PC-9 (cell line): ENCODE measurements at regions not wholly inside any gene's neighbourhood (a gene's known extent, or its start where the extent isn't known, plus 50 kb on each side); places are given as distances from the start of the nearest gene placed in this dataset.

ENCODE experiments used
- BruUV-seq: library from RNA; stranded (reverse); fragments of 400-500 nt; replicated peaks from 2 replicates; lab custom pipeline; 2021; lab: Mats Ljungman, UMichigan
- CTCF ChIA-PET: fragments of 300-600 bp; sonication (Branson Sonifier 250); formaldehyde crosslinking; loops from one replicate; lab custom pipeline; 2022; ENCODE audit warnings: antibody characterized with exemption; lab: Charles Lee
- POLR2A ChIA-PET: fragments of 300-600 bp; sonication (Branson Sonifier 250); formaldehyde crosslinking; loops from one replicate; lab custom pipeline; 2022; ENCODE audit warnings: antibody characterized with exemption; ENCODE audit not compliant: unreplicated experiment; lab: Charles Lee
- DNase-seq, 2 experiments: peaks; one replicate each; pipeline versions ENCODE4 v3.0.0 to v3.0.0-alpha.2; 2015 to 2022; ENCODE audit warnings: mixed read lengths in 1 of 2
- H2AFZ ChIP-seq: fragments of 200-600 bp; sonication (generic); 2 replicates; pipeline ENCODE4 v1.8.1; 2017; ENCODE audit warnings: antibody characterized with exemption
- H3F3A ChIP-seq: fragments of 200-600 bp; sonication (generic); 2 replicates; pipeline ENCODE4 v1.8.1; 2017; ENCODE audit warnings: antibody characterized with exemption, mild to moderate bottlenecking, low read depth; ENCODE audit not compliant: insufficient read depth
- H3K27ac ChIP-seq: fragments of 200-600 bp; sonication (generic); 2 replicates; pipeline ENCODE4 v1.6.1; 2016; ENCODE audit warnings: mixed run types
- H3K27me3 ChIP-seq: fragments of 200-600 bp; sonication (generic); 2 replicates; pipeline ENCODE4 v1.6.1; 2016; ENCODE audit warnings: low read depth, mixed run types; ENCODE audit not compliant: insufficient read depth
- H3K36me3 ChIP-seq: fragments of 200-600 bp; sonication (generic); 2 replicates; pipeline ENCODE4 v1.6.1; 2016; ENCODE audit warnings: low read depth, mixed run types
- H3K4me1 ChIP-seq: fragments of 200-600 bp; sonication (generic); replicated peaks from 2 replicates; pipeline ENCODE4 v1.6.1; 2016; ENCODE audit warnings: mixed run types; ENCODE audit not compliant: insufficient read depth
- H3K4me2 ChIP-seq: fragments of 200-600 bp; sonication (generic); 2 replicates; pipeline ENCODE4 v1.6.1; 2017; ENCODE audit warnings: mixed run types
- H3K4me3 ChIP-seq: fragments of 200-600 bp; sonication (generic); 2 replicates; pipeline ENCODE4 v1.6.1; 2016; ENCODE audit warnings: mixed run types
- H3K79me2 ChIP-seq: fragments of 200-600 bp; sonication (generic); 2 replicates; pipeline ENCODE4 v1.6.1; 2017; ENCODE audit warnings: low read depth, mixed run types
- H3K9me2 ChIP-seq: fragments of 200-600 bp; sonication (generic); 2 replicates; pipeline ENCODE4 v1.8.1; 2017; ENCODE audit warnings: mild to moderate bottlenecking; ENCODE audit not compliant: insufficient read depth
- H3K9me3 ChIP-seq: fragments of 200-600 bp; sonication (generic); 2 replicates; pipeline ENCODE4 v1.8.1; 2016; ENCODE audit warnings: low read depth; ENCODE audit not compliant: insufficient read depth
- H4K20me1 ChIP-seq: fragments of 200-600 bp; sonication (generic); 2 replicates; pipeline ENCODE4 v1.8.1; 2017; ENCODE audit not compliant: insufficient read depth
- CTCF ChIP-seq: fragments of 200-600 bp; sonication (generic); conservative IDR thresholded peaks from 2 replicates; pipeline ENCODE4 v1.6.1; 2017; ENCODE audit warnings: mixed run types, antibody characterized with exemption, mild to moderate bottlenecking, moderate library complexity
- EZH2 ChIP-seq: fragments of 200-600 bp; sonication (generic); IDR thresholded peaks from 2 replicates; pipeline ENCODE4 v1.8.0; 2017; ENCODE audit warnings: antibody characterized with exemption, low read depth
- intact Hi-C: fragments of 100-400 bp; cut with micrococcal nuclease; formaldehyde crosslinking; loops from one replicate; pipeline ENCODE4 v1.10.0; 2022; ENCODE audit not compliant: unreplicated experiment

GRCh38 chr10:5582736-5583135, 58.0 kb downstream of the CALML3 start:
- Histone ChIP-seq H3K27me3 (no peaks in the 10 kb centered on the region), H3K9me2 (no peaks in the 10 kb centered on the region), H3K36me3 (no peaks in the 10 kb centered on the region), H3K79me2 (no peaks in the 10 kb centered on the region), H3K27ac (peak overlapping the region; percentile 99), H2AFZ (peak overlapping the region; percentile 62; the same call in 1 of the 2 replicates), H3K9me3 (0 out of 2 replicates have a peak, but pooled peaks cover 5% of the 10 kb centered on the region), H3K4me1 (peaks cover 73% of the 10 kb centered on the region), H3F3A (peaks cover 49% of the 10 kb centered on the region), H4K20me1 (no peaks in the 10 kb centered on the region), H3K4me2 (peak overlapping the region; percentile 76), H3K4me3 (no peak overlapping the region)
- intact Hi-C loops = loop anchor here (1.0 kb wide), 2 partner anchors 31 to 136 kb away; no protein-coding TSS in a partner anchor
- TF ChIP-seq EZH2 = no peak
- peak; percentile 56 for TF ChIP-seq CTCF
- BruUV-seq = no TSS peak
- POLR2A ChIA-PET = interaction anchor here (0.7 to 2.2 kb wide), 3 partner anchors 31 to 35 kb away, joined by 6 to 21 read pairs (median 7); no protein-coding TSS in a partner anchor
- DNase-seq = peak; percentile 53 to 78
- CTCF ChIA-PET = interaction anchor here (0.6 kb wide), 1 partner anchor 40 kb away, joined by 6 read pairs; no protein-coding TSS in a partner anchor

GRCh38 chr10:5583525-5584175, 58.9 kb downstream of the CALML3 start:
- no peaks in the 10 kb centered on the region for H3K79me2 ChIP-seq
- H4K20me1 ChIP-seq = no peaks in the 10 kb centered on the region
- peaks cover 59% of the 10 kb centered on the region for H3F3A ChIP-seq
- BruUV-seq = no TSS peak
- H3K9me2 ChIP-seq = no peaks in the 10 kb centered on the region
- H3K9me3 ChIP-seq = 0 out of 2 replicates have a peak, but pooled peaks cover 5% of the 10 kb centered on the region
- intact Hi-C loops = loop anchor here (1.0 kb wide), 2 partner anchors 32 to 137 kb away; no protein-coding TSS in a partner anchor
- ChIA-PET CTCF (interaction anchor here (0.6 to 1.0 kb wide), 5 partner anchors 13 to 149 kb away, joined by 3 to 5 read pairs (median 4); no protein-coding TSS in a partner anchor), POLR2A (interaction anchor here (0.6 to 2.2 kb wide), 13 partner anchors 11 to 735 kb away, joined by 3 to 21 read pairs (median 4); no protein-coding TSS in a partner anchor)
- DNase-seq = peak; percentile 94 to 96
- H2AFZ ChIP-seq = no peak overlapping the region
- no peaks in the 10 kb centered on the region for H3K27me3 ChIP-seq
- peak overlapping the region; percentile 76 for H3K4me2 ChIP-seq
- H3K27ac ChIP-seq = peak overlapping the region; percentile 99
- peak overlapping the region; percentile 41; the same call in 1 of the 2 replicates for H3K4me3 ChIP-seq
- H3K4me1 ChIP-seq = peaks cover 82% of the 10 kb centered on the region
- TF ChIP-seq CTCF (no peak), EZH2 (no peak)
- H3K36me3 ChIP-seq = no peaks in the 10 kb centered on the region

GRCh38 chr10:5584895-5585516, 60.2 kb downstream of the CALML3 start:
- POLR2A ChIA-PET = interaction anchor here (0.6 to 1.1 kb wide), 6 partner anchors 9 to 390 kb away, joined by 3 to 7 read pairs (median 5); no protein-coding TSS in a partner anchor
- H3K27ac ChIP-seq = peak overlapping the region; percentile 99
- no peaks in the 10 kb centered on the region for H3K27me3 ChIP-seq
- H3K9me2 ChIP-seq = no peaks in the 10 kb centered on the region
- H3K4me3 ChIP-seq = no peak overlapping the region
- peaks cover 86% of the 10 kb centered on the region for H3K4me1 ChIP-seq
- H3K36me3 ChIP-seq = no peaks in the 10 kb centered on the region
- BruUV-seq = no TSS peak
- H3K9me3 ChIP-seq = 0 out of 2 replicates have a peak, but pooled peaks cover 5% of the 10 kb centered on the region
- no peak for TF ChIP-seq EZH2
- no peak for TF ChIP-seq CTCF
- CTCF ChIA-PET = interaction anchor here (0.6 to 1.6 kb wide), 5 partner anchors 20 to 71 kb away, joined by 3 to 9 read pairs (median 4); no protein-coding TSS in a partner anchor
- no peaks in the 10 kb centered on the region for H4K20me1 ChIP-seq
- H3K4me2 ChIP-seq = peak overlapping the region; percentile 76
- H3F3A ChIP-seq = peaks cover 65% of the 10 kb centered on the region
- peak; percentile 91 to 98 for DNase-seq
- no peaks in the 10 kb centered on the region for H3K79me2 ChIP-seq
- intact Hi-C loops = loop anchor here (1.0 kb wide), 4 partner anchors 27 to 119 kb away; no protein-coding TSS in a partner anchor
- H2AFZ ChIP-seq = no peak overlapping the region
